Amygdala (tissue), 56 donors: ENCODE measurements at regions not wholly inside any gene's neighbourhood (a gene's known extent, or its start where the extent isn't known, plus 50 kb on each side); places are given as distances from the start of the nearest gene placed in this dataset.
A peak's percentile ranks its signal among the peaks of the same experiment; 100 is the strongest.
"Not testable (repeated sequence)": the region's sequence is repeated elsewhere in the genome, so short reads cannot be mapped to it uniquely, and the experiment has no call there.

Experiments used
- DNase-seq, 56 donors: peaks; one replicate each; lab custom pipeline; 2025; lab: John Stamatoyannopoulos, UW

GRCh38 chr10:65751218-65751617 is 1174.6 kb upstream of the LRRTM3 start:
- DNase-seq = no peak

- DNase-seq = no peak
These were observed 1173.9 kb upstream of the LRRTM3 start for GRCh38 chr10:65751896-65752295.

DNA sequence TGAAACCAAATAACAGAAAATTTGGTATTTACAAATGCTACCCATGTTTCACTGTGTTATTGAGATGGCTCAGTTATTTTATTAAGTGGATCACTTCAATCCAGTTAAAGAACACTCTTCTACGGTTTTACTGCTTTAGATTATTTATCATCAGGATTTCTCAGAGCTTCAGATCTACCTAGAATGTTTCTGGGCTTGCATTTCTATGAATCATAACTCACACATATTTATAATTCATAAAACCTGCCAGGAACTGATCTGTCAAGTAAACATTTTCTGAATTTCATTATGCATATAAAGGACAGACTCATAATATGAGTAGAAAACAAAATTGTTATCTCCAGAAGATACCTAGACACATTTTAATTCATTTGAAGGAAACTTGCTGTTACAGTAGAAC is 1172.3 kb upstream of the LRRTM3 start:
- no peak for DNase-seq

DNA sequence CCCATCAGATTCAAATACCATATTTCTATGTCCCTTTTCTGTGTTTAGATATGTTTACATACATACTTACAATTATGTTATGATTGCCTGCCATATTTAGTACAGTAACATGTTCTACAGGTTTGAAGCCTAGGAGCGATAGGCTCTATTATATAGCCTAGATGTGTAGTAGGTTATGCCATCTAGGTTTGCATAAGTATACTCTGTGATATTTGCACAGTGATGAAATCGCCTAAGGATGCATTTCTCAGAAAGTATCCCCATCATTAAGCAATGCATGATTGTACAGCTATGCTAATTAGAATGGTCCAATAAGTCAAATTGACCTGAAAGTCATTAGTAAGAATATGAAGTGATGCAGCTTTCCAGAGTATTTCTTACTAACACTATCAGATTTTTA is 1171.7 kb upstream of the LRRTM3 start:
- no peak for DNase-seq

DNA sequence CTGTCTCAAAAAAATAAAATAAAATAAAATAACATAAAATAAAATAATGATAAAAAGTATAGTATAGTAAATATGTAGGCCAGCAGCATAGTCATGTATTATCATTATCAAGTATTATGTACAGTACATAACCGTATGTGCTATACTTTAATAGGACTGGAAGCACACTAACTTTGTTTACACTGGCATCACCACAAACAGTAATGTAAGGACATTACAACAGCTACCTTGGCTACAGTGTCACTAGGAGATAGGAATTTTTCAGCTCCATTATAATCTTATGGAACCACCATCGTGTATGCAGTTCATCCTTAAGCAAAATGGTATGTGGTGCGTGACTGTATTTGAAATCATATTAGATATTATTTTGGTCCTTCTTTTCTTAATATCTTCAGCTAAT is 1163.5 kb upstream of the LRRTM3 start:
- DNase-seq = no peak

- peak in 1 of 56 donors; percentile 1 for DNase-seq
These were observed 1160.8 kb upstream of the LRRTM3 start for GRCh38 chr10:65765006-65765541.

DNA sequence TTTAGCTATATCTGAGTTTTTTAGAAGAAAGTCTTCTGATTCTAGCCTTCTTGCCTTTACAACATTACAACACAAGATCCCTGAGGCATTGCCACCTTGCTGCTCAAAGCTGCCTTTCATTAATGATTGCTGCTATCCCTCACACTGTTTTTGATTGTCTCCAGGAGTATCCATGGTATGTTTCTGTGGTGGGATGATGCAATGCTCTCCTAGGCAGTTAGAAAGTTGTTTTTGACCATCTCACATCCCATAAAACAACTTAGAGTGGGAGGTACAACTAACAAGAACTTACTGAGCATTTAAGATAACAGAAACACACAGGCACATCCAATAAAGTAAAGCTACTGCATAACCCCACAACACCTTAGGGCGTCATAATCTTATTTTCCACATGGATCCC is 1156.0 kb upstream of the LRRTM3 start:
- no peak for DNase-seq

GRCh38 chr10:65778753-65779152 is 1147.1 kb upstream of the LRRTM3 start:
- DNase-seq = no peak

DNA sequence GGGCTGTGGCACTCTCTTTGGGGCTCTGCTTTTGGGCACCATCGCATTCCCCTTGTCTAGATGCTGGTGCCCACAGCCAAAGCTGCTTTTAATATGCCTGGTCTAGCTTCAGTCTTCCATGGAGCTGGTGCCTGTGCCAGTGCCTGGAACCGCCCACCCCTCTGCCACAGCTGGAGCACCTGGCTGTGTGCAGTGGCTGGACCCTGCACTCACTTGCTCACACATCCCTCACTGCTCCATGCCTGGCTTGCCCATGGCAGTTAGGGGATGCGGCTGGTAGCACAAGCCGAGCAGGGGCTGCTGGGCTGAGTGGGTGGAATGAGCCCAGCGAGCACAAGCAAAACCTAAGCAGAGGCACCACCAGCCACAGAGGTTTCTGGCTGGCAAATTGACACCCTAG is 1145.9 kb upstream of the LRRTM3 start:
- DNase-seq = no peak

GRCh38 chr10:65786279-65786678 is 1139.6 kb upstream of the LRRTM3 start:
- no peak for DNase-seq

DNA sequence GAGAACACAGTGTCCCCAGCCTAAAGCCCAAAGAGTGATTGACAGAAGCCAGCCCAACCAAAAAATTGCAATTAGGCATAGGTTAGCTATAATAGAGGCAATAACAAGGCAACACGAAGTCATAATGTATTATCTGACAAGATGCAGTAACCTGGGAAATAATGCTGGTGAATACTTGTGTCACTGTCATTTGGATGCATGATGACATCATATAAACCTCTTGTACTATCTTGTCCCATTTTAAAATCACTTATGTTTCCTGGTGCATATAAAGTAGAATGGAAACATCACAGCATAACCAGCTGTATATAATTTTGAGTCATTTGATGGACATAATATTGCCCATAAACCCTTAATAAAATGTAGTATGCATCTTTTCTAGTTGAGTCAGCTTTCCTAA is 1138.3 kb upstream of the LRRTM3 start:
- DNase-seq = no peak

DNA sequence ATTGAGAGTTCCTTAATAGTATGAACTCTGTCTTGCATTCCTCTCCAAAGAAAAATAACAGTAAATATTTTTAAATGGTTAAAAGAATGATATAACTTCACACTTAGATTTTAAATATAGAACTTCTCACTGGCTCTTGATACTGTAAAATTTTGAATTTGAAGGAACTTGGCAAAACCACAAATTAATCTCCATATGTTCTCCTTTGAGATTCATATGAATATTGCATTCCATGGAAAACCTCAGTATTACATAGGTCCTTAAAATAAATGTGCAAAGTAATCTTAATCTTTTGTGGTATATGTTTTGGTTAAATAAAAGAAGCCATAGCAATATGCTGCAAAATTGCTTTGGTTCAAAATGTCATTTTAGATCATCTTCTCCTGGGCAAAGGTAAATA is 1137.6 kb upstream of the LRRTM3 start:
- DNase-seq = no peak

- DNase-seq = no peak
These were observed 1133.9 kb upstream of the LRRTM3 start for GRCh38 chr10:65791979-65792378.

DNA sequence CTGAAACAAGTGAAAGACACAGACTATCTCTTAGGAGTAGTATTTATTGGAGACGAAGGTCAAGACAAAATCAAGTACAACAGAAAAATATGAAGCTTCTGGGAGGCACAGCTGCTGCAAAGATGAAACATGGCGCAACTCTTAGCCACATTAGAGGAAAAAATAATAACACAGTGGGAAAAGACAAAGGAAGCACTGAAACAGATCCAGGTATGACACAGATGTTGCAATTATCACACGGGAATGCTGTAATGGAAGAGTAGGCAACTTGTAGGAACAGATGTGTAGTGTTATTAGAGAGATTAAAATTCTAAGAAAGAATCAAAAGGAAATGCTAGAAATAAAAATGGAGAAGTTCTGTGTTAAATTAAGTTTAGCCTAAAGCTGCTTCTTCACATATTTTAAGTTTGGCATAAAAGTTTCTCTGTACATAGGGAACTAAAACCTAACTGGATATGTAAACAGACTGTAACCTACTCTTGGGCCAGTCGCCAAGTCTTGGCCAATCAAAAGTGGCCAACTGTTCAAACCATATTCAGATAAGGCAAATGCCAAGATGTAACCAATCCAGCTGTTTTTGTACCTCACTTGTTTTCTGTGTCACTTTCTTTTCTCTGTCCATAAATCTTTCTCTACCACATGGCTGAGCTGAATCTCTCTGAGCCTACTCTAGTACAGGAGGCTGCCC is 1132.0 kb upstream of the LRRTM3 start:
- no peak for DNase-seq

- DNase-seq = not testable (repeated sequence)
These were observed 1131.0 kb upstream of the LRRTM3 start for GRCh38 chr10:65794861-65795260.

GRCh38 chr10:65796472-65796871 is 1129.4 kb upstream of the LRRTM3 start:
- DNase-seq = no peak

- no peak for DNase-seq
These were observed 1127.7 kb upstream of the LRRTM3 start for GRCh38 chr10:65798133-65798532.

DNA sequence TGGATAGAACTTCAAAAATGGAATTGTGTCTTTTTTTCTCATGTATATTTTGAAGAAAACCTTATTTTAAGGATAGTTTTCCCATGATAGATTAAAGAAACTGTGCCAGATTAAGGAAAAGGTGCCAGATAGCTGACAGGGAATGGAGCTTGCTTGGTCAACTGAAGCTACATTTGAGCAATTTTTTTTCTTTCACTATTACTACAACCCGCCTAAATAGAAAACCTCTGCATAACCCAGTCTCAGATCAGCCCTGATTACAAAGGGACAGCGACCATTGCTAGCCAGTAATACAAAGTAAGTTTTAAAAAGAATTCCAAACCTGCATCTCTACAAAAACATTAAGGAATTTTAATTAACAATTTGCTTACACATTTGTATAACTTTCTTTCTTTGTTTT is 1123.4 kb upstream of the LRRTM3 start:
- no peak for DNase-seq

DNA sequence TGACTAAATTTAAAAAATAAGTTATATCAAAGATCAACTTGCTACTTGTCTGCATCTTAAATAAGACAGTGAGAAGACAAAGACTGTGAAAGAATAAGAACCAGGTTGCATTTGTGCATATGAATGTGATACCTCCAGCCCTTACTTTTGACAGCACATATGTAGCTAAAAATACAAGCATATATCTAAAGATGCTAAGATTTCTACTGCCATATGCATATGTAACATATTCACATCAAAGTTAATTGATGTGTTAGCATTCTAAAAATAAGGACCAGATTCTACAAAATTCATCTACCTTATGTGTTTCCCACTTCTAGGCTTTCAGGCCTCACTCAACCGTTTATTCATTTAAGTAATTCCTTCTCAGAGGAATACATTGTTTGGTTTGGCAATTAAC is 1120.3 kb upstream of the LRRTM3 start:
- DNase-seq = no peak

- no peak for DNase-seq
These were observed 1119.8 kb upstream of the LRRTM3 start for GRCh38 chr10:65805993-65806392.

DNA sequence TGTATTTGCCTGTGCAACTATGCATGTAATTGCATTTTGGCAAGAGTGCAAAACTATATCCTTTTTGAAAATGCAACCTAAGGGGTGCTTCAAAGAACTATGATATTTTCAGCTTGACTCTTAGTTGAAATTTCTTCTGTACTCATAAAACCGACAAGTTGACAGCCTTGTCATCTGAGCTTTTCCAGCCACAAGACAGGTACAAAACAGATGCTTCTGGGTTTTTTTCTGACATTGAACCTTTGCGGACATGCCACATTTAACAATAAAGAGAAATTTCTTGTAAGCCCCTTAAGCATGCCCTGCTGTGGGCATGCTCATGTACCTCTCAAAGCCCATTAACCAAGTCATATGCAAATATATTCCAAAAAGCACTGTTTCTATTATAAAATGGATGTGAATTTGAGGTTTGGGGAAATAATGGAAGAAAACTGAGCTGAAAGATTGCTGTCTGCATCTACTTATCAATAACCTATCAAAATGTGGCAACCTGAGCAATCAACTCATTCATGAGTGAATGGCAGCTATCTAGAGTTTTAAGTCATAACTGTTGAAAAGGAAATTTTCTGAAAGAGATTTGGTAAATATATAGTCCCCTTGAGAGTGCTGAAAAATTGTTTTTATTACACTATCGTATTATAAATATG is 1117.0 kb upstream of the LRRTM3 start:
- no peak for DNase-seq

- DNase-seq = no peak
These were observed 1113.8 kb upstream of the LRRTM3 start for GRCh38 chr10:65811931-65812525.
